Activated CD8-positive, alpha-beta memory T cell treated with anti-CD3 and anti-CD28 coated beads for 36 hours (primary cell): ENCODE measurements at regions not wholly inside any gene's neighbourhood (a gene's known extent, or its start where the extent isn't known, plus 50 kb on each side); places are given as distances from the start of the nearest gene placed in this dataset.

ENCODE experiments used
- CTCF ChIA-PET: fragments of 350-600 bp; sonication (Branson Sonifier 250); formaldehyde crosslinking; loops from one replicate; lab custom pipeline; 2021; ENCODE audit warnings: antibody characterized with exemption; lab: Charles Lee
- POLR2A ChIA-PET: fragments of 350-600 bp; sonication (Branson Sonifier 250); formaldehyde crosslinking; loops from one replicate; lab custom pipeline; 2021; ENCODE audit warnings: antibody characterized with exemption; lab: Charles Lee

DNA sequence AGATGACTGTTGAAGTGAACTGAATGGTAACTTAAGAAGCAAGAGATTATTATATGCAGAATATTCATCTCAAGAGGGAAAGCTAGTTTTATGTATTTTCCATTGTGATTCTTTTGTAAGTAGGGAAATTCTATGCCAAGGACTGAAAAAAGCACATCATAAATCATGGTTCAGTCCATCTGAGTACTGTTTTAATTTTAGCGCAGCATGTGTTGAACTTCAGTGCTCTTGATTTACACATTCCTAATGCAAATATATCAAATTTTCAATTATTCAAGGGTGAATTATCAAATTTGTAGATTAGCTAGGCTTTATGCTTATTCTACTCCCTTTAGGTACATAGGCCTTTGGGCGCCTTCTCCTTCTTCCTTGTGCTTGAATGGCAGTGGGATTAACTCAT, 50.3 kb upstream of the TCF12 start:
- POLR2A ChIA-PET: no interaction called here

DNA sequence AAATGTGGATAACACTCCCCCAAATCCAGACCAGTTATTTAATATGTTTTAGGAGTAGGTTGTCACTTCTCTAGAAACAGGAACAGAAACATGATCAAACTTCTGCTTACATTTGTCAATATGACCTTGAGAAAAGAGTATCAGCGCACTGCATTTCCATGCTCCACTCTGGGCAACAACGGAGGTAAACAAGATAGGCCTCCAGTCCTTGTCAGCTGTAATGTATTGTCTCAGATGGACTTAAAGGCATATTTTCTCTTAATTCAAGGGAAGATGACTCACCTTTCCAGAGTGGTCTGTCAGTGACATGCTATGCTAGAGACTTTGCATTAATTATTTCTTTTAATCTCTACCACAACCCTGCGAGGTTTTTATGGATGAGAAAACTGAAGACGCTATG, 51.6 kb upstream of the TCF12 start:
- ChIA-PET CTCF (no interaction called here), POLR2A (no interaction called here)

More for the DNA sequence above, 50.3 kb upstream of the TCF12 start:
- CTCF ChIA-PET: no interaction called here

DNA sequence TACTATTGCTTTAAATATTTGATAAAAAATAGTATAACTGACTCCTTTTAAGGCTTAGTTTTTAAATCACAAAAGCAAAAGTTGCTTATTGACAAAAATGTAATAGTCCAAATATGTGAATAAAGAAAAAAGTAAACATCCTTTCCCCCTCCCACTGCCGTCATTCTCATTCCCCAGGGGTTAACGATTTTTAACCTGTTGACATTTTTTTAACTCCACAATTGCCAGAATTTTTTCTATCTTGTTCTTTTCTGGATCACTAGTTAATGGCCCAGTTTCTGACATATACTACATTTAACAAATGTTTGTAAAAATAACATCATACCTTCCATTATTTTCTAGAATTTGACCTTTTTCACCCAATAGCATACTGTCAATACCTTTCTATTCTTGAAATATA, 60.6 kb upstream of the TCF12 start:
- CTCF ChIA-PET: no interaction called here

DNA sequence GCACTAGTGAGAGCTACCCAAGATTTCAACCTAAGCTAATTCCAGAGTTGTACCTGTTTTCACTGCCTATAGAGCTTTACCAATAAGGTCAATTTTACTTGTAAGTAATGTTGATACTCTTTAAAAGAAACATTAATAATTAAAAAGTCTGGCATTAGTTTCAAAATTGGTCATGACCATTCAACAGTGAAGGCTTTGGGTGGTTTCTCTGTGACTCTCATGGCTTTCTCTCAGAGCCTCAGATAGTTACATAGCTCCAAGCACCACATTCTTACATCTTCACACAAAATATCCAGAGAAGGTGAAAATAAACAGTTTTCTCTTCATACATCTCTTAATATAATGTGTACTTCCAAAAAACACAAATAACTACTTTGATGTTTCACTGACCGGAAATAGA, 61.5 kb upstream of the TCF12 start:
- CTCF ChIA-PET: no interaction called here
- POLR2A ChIA-PET: no interaction called here

More for the DNA sequence above, 60.6 kb upstream of the TCF12 start:
- POLR2A ChIA-PET: no interaction called here

DNA sequence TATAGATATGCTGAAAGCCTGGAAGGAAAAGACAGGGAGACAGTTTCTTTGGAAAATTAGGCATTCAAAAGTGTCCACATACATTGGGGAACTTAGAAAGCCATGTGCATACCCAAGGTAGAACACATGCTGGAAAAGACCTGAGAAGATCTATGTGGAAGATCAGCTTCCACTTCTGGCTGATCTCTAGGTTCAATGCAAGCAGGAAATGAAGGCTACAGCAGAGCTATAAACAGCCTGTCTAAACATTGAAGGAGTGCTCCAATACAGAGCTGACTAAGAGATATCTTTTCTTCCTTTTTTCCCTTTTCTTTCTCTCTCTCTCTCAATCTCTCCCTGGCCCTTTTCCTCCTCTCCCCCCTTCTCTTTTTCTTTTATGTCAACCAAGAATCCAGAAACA, 73.6 kb upstream of the TCF12 start:
- CTCF ChIA-PET: no interaction called here
- POLR2A ChIA-PET: no interaction called here

DNA sequence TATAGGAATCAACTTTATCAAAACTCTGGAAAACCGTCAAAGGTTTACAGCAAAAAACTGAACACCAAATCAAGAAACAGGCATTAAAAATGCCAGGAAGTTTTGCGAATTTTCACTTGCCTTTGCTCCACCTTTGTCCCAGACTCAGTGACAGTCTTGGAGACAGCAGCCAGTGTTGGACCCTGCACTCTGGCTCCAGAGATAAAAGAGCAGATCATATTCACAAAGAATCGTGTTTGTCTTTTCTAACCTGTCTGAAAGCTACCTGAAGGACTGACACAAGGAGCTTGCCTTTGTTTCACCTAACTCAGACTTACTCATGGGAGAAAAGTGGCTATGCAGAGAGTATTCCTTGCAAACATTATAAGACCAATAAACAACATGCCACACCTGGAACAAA, 74.0 kb upstream of the TCF12 start:
- POLR2A ChIA-PET: no interaction called here
- CTCF ChIA-PET: no interaction called here

DNA sequence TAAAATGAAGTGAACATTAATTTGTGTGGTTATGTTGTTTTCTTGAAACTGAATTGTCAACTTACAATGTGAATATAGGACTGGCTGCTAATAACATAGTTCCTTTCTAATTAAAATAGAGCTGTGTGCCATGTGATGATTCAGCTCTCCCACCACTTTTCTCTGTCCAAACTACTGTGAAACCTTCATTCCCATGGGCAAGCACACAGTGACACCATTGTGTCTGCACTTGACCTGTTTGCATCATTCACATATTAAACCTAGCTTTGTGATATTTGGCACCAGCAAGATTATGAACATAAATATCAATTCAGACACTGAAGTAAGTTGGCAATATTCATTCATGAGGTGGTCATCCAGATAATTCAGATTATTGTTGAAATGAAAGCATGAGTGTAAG, 78.8 kb upstream of the TCF12 start:
- ChIA-PET CTCF (no interaction called here), POLR2A (no interaction called here)

DNA sequence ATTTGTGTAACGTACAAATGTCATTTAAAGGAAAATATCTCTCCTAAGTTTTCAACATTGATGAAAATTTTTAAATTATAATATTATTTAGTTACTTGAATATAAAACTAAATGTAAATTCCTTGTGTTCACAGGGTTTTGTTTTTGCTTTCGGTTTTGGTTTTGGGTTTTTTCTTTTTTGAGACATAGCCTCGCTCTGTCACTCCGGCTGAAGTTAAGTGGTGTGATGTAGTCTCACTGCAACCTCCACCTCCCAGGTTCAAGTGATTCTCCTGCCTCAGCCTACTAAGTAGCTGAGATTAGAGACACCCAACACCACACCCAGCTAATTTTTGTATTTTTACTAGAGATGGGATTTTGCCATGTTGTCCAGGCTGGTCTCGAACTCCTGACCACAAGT, 79.3 kb upstream of the TCF12 start:
- POLR2A ChIA-PET: no interaction called here

DNA sequence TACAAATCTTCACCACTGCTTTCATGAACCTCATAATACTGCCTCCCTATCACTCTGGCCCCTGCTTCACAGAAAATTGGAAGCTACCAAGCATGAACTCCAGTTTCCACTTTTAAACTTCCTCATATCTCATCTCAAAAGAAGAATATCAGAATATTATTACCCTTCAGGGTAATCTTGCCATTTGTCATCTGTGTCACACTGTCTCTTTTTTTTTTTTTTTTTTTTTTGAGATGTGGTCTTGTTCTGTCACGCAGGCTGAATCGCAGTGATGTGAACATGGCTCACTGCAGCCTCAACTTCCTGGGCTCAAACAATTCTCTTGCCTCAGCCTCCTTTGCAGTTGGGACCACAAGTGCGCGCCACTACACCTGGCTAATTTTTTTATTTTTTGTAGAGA, 80.4 kb upstream of the TCF12 start:
- POLR2A ChIA-PET: no interaction called here

More for the DNA sequence above, 79.3 kb upstream of the TCF12 start:
- CTCF ChIA-PET: no interaction called here

DNA sequence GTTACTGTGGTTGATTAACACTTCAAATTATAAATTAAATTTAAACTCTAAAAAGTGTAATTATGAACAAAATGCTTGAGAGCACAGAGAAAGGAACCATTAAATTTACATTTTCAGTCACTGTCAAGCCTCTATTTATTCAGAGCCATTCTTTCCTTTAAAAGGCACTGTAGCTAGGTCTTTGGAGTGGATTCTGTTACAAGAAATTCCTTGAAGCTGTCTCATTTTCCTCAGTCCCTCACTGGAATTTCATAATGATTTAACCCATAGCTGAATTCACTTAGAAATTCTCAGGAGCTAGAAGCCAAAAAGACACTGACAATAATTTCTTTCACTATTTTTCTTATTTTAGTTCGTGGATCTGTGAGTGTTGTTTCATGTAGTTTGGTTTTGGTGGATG, 81.2 kb upstream of the TCF12 start:
- ChIA-PET CTCF (no interaction called here), POLR2A (no interaction called here)

More for the DNA sequence above, 80.4 kb upstream of the TCF12 start:
- CTCF ChIA-PET: no interaction called here

DNA sequence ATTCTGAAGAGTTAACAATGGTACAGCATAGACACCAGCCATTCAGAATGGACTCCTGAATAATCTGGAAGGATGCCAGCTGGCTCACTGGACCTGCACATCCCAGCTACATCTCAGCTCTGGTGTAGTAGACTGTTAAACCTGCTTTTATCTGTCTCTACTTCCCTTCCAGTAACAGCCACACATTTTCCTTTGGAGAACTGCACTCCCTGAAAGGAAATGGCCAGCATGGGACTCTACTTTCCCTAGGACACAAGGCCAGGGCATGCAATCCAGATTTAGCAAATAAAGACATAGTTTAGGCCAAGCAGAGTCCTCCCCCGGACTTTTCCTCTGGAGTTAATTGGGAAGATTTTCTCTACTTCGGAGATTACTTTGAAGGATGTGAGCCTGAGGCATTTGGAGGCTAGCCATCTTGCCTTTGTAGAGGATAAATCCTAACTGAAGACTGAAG, 82.7 kb upstream of the TCF12 start:
- ChIA-PET CTCF (no interaction called here), POLR2A (no interaction called here)

DNA sequence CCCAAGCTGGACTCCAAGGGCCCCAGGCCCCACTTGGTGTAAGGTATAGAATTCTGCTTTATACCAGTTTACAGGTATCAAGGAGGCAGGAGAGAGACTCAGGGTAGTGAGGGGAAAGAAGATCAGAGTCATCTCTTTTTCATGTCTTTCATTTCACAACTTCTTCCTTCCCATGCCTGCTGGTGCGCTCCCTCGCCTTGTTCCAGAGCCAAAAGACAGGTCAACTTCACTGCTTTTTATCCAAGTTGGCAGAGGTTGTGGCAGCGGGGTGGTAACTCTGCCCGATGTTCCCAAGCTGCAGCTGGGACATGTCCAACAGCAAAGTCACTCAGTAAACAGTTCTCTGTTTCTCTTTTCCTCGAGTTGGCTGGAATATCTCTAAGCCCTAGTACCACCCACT, 86.3 kb upstream of the TCF12 start:
- ChIA-PET CTCF (no interaction called here), POLR2A (no interaction called here)

DNA sequence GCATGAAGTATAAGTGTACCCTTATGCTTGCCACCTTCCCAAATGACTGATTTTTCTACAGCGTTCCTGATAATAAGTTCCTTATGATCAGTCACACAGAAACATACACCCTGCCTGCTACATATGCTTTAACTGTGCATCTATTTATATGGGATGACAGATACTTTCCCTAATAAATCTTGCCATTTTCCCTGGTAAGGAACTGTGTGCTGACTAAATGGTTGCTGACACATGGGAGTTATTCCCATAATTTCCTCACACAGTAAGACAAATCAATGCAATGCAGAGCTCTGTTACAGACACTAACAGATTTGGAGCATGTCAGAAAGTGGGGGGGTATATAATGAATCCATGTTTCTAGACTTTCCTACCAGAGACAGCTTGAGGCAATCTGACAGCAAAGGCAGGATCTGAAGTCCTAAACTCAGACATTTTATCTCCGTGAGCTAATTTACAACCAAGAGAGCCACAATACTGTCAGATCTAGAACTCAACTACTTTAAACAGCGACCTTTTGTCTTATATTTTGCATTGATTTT, 86.9 kb upstream of the TCF12 start:
- ChIA-PET CTCF (no interaction called here), POLR2A (no interaction called here)

DNA sequence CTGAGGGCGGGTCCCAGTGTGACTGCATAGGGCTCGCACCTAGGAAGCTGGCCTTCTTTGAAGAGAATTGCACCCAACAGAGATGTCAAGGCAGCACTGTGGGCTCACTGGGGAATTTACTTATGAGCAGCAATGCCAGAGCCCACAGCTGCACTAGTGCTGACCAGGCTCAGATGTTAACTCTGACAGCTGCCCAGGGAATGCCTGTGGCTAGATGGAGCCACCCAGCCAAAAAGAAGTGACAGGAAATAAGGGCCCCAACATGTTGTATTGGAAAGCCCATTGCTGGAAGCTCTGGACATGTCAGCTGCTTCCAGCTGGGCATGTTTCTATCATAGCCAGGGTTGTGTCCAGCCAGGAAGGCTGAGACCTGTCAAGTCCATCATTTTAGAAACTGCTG, 90.9 kb upstream of the ZNF280D start:
- CTCF ChIA-PET: no interaction called here

DNA sequence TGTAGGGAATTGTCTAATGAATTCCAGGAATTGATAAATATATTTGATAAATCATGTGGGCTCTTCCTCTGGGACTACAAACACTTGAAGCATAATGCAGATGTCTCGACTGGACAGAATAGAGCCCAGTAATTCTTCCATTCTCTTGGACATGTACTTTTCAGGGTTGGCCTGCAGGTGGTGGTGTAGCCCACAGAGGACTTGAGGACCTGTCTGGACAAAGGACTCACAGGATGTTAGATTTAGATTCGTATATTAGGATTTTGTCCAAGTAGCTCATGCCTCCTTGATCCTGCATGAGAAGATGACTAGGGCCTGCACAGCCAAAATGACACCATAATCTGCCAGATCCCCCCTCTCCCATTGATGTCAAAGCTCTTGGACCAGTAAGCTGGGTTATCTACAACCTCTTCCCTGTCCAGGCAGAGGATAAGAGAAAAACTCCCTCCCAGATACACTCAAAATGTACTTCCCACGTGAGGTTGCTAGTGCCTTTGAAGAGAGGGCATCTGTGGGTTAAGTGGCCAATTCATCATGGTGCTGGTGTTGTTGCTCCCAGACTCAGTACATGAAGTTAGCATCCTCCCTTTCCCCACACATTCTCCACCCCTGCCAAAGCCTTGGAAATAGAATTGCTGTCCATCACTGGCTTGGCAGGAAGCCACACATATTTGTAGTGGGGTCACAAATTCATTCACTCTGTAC, 88.6 kb upstream of the ZNF280D start:
- ChIA-PET POLR2A (no interaction called here), CTCF (interaction anchor here (1.4 kb wide), 1 partner anchor 485 kb away, joined by 4 read pairs; no protein-coding TSS in a partner anchor)

More for the DNA sequence above, 90.9 kb upstream of the ZNF280D start:
- POLR2A ChIA-PET: no interaction called here

DNA sequence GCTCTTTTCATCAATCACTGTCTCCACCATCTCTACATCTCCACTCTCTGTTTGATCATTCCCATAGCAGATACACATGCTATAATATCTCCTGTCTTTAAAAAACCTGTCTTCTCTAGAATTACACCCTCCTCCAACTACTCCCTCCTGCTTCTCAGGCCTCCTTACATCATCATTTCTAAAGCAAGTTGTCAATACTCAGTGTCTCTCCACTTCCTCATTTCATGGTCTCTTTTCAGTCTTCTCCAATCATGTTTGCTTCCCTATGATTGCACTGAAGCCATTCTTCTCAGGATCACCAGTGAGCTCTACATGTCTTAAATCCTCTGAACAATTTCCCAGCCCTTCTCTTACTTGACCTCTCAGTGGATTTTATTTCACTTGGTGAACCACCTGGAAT, 87.0 kb upstream of the ZNF280D start:
- POLR2A ChIA-PET: no interaction called here
- CTCF ChIA-PET: no interaction called here

DNA sequence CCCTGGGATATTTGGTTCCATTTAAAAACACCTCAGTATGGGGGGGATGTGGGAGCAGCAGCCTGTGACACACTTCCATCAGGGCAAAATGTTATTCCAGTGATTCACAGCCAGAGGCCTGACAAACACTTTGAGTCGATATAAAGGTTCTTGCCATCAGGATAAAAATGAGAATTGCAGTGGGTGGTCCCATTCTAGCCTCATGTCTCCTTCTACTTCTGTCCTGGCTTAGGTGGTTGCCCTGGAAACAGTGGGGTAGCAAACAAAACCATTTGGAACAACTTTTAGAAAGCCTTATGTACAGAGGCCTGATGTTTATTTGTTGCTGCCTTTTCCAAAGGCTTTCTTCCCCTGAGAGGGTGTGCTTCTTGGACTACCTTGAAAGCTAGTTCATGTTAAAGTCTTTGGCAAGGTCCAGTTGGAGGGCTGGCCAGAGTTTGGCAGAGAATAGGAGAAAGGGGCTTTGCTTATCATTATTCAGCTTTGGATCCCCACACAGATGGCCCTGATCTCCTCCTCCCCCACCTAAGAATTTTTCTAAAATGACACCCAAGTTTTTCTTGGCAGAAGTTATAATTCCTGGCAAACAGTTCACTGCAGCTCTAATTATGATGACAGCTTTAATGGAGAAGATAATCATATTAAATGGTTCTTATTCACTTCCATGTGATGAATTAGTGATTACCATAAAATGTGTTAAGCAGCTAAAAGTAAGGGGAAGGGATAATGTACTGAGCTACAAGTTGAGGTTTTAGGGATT, 84.2 kb upstream of the ZNF280D start:
- POLR2A ChIA-PET: no interaction called here
- CTCF ChIA-PET: no interaction called here

DNA sequence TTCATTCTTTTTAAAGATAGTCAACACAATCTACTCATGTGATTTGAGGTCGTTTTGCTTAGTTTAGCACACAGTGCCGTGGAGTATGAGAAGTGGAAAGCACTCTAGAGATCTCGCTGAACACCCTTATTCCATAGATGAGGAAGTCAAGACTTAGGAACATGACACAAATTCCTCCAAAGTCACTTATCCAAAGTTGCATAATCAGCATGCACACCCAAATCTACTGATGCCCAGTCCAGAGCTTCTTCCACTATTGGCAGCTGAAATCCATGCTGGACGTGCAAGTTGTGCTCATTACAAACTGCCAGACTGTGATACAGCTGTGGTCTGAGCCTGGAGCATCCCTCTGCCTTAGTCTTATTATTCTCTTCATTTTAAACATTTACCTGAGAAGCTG, 83.5 kb upstream of the ZNF280D start:
- POLR2A ChIA-PET: no interaction called here
- CTCF ChIA-PET: no interaction called here

DNA sequence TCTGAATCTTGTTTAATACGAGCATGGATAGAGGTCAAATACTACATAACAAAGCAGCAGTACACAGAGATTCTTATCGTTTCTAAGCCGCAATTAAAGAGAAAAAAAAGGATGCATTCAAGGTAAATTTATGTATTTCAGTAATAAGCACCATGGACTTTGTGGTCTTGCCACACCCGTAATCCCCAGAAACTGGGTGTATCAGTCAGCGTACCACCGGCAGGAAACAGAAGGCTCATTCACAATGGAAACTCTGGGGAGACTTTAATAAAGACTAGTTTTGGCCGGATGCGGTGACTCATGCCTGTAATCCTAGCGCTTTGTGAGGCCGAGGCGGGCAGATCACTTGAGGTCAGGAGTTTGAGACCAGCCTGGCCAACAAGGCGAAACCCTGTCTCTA, 81.9 kb upstream of the ZNF280D start:
- CTCF ChIA-PET: no interaction called here
- POLR2A ChIA-PET: no interaction called here

DNA sequence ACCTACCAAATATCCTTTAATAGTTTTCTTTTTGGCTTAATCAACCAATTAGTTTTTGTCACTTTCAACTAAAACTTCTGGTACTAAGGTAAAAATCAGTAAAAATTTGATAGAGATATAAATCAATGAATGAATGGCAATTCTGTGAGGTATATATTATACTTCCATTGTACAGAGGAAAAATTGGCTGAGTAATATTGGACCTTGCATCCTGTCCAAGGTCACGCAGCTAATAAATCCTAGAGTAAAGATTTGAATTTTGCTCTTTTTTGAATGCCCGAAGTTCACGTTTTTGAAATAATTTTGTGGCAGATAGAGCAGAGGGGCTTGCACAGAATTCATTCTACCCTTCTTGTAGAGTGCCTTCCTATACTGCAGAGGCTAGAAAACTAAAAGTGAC, 81.1 kb upstream of the ZNF280D start:
- ChIA-PET CTCF (no interaction called here), POLR2A (no interaction called here)

DNA sequence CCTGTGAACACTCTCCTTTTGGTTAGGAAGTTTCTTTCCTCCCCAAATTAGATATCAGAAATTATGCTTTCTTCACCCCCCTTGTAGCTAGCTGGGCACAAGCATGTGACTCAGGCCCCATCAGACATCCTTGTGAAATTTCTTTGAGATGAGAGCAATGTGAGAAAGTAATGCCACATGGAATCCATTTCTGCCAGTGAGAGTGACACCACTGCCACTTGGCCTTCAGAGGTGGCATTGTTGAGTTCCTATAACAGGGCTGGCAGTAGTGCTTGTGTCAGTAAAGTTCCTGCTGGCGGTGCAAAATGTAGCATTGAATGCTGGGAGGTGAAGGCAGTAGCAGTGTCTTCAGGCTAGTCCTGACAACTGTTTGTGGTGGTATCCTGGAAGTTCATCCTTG, 80.7 kb upstream of the ZNF280D start:
- CTCF ChIA-PET: no interaction called here
- POLR2A ChIA-PET: no interaction called here
